Ascending aorta (tissue), 2 donors: ENCODE measurements at regions not wholly inside any gene's neighbourhood (a gene's known extent, or its start where the extent isn't known, plus 50 kb on each side); places are given as distances from the start of the nearest gene placed in this dataset.

ENCODE experiments used
- DNase-seq, 2 donors: peaks; one replicate each; pipeline ENCODE4 v3.0.0-alpha.2; 2019; ENCODE audit warnings: low spot score in 2 of 2
- H3K27ac ChIP-seq, 2 donors: fragments of 200-600 bp; sonication (generic); one replicate each; pipeline ENCODE4 v1.5.1; 2016 to 2017; ENCODE audit warnings: mild to moderate bottlenecking in 1 of 2
- H3K27me3 ChIP-seq: fragments of 200-600 bp; sonication (generic); one replicate; pipeline ENCODE4 v1.5.1; 2017
- H3K36me3 ChIP-seq, 2 donors: fragments of 200-600 bp; sonication (generic); one replicate each; pipeline ENCODE4 v1.5.1; 2016
- H3K4me1 ChIP-seq, 2 donors: fragments of 200-600 bp; sonication (generic); one replicate each; pipeline ENCODE4 v1.5.1; 2016 to 2017; ENCODE audit warnings: mild to moderate bottlenecking in 1 of 2
- H3K4me3 ChIP-seq, 2 donors: fragments of 200-600 bp; sonication (generic); one replicate each; pipeline ENCODE4 v1.5.1; 2016 to 2017; ENCODE audit warnings: mild to moderate bottlenecking in 1 of 2
- H3K9me3 ChIP-seq, 2 donors: fragments of 200-600 bp; sonication (generic); one replicate each; pipeline ENCODE4 v1.5.1; 2016
- intact Hi-C: fragments of 100-400 bp; cut with DNase I; formaldehyde crosslinking; loops from one replicate; pipeline ENCODE4 v1.15.1; 2023
- TF ChIP-seq, protein P1 (sequence below), 3 experiments: fragments of 200-600 bp in 2 of 3; fragments of 450-650 bp in 1 of 3; sonication (generic) in 2 of 3; IDR thresholded peaks; one replicate each; pipeline ENCODE4 v1.5.1; 2016 to 2019; ENCODE audit warnings: antibody characterized with exemption in 3 of 3, mild to moderate bottlenecking in 1 of 3, moderate library complexity in 1 of 3

DNA sequence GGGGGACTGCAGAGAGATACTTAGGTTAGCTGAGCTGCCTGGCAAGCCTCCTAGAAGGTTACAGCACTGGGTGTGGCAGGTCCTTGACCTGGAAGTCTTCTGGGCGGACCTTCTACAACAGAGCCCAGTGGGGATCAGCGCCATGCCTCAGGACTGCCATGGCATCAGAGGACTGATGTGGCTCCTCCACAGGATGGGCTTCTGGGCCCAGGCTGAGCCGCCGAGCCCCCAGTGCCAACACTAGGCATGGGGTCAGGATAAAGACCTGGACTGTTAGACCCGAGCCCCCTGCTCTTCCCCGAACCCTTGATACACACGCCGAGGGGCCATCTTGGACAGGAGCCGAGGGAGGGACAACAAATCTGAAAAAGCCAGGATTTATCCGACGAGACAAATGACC lies 64.0 kb upstream of the SOX21 start:
- Histone ChIP-seq H3K4me3 (no peak overlapping the region), H3K27me3 (no peaks in the 10 kb centered on the region), H3K36me3 (no peaks in the 10 kb centered on the region), H3K27ac (no peak overlapping the region), H3K9me3 (no peaks in the 10 kb centered on the region), H3K4me1 (no peaks in the 10 kb centered on the region)
- TF ChIP-seq, protein P1, sequence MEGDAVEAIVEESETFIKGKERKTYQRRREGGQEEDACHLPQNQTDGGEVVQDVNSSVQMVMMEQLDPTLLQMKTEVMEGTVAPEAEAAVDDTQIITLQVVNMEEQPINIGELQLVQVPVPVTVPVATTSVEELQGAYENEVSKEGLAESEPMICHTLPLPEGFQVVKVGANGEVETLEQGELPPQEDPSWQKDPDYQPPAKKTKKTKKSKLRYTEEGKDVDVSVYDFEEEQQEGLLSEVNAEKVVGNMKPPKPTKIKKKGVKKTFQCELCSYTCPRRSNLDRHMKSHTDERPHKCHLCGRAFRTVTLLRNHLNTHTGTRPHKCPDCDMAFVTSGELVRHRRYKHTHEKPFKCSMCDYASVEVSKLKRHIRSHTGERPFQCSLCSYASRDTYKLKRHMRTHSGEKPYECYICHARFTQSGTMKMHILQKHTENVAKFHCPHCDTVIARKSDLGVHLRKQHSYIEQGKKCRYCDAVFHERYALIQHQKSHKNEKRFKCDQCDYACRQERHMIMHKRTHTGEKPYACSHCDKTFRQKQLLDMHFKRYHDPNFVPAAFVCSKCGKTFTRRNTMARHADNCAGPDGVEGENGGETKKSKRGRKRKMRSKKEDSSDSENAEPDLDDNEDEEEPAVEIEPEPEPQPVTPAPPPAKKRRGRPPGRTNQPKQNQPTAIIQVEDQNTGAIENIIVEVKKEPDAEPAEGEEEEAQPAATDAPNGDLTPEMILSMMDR (IDR thresholded peaks at IDR 0.05), result no peak
- intact Hi-C loops, result no loop called here
- DNase-seq, result no peak

GRCh38 chr13:94765814-94766213 lies 53.5 kb upstream of the SOX21 start:
- no peak overlapping the region for H3K4me3 ChIP-seq
- no peaks in the 10 kb centered on the region for H3K9me3 ChIP-seq
- H3K4me1 ChIP-seq, result no peaks in the 10 kb centered on the region
- DNase-seq, result no peak
- intact Hi-C loops, result no loop called here
- no peaks in the 10 kb centered on the region for H3K27me3 ChIP-seq
- no peaks in the 10 kb centered on the region for H3K36me3 ChIP-seq
- TF ChIP-seq, protein P1 (IDR thresholded peaks at IDR 0.05), result no peak
- H3K27ac ChIP-seq, result no peak overlapping the region

- no peaks in the 10 kb centered on the region for H3K9me3 ChIP-seq
- H3K4me3 ChIP-seq, result no peak overlapping the region
- no peaks in the 10 kb centered on the region for H3K27me3 ChIP-seq
- H3K4me1 ChIP-seq, result no peaks in the 10 kb centered on the region
- H3K36me3 ChIP-seq, result no peaks in the 10 kb centered on the region
- H3K27ac ChIP-seq, result no peak overlapping the region
- DNase-seq, result no peak
- intact Hi-C loops, result no loop called here
- TF ChIP-seq, protein P1 (IDR thresholded peaks at IDR 0.05), result no peak
Measured at GRCh38 chr13:94764576-94765321, 52.4 kb upstream of the SOX21 start.
